NT2/D1 (cell line): ENCODE measurements at regions not wholly inside any gene's neighbourhood (a gene's known extent, or its start where the extent isn't known, plus 50 kb on each side); places are given as distances from the start of the nearest gene placed in this dataset.

Experiments used
- SUZ12 ChIP-seq: IDR thresholded peaks from 2 replicates; pipeline ENCODE4 v1.6.1; 2011; ENCODE audit not compliant: insufficient read length, insufficient read depth; ENCODE audit errors: extremely low read depth
- YY1 ChIP-seq: IDR thresholded peaks from 2 replicates; pipeline ENCODE4 v1.6.1; 2011; ENCODE audit not compliant: insufficient read length, insufficient read depth
- ZNF274 ChIP-seq: IDR thresholded peaks from 2 replicates; pipeline ENCODE4 v1.6.1; 2011; ENCODE audit warnings: mild to moderate bottlenecking, low read depth, low read length

GRCh38 chr21:38982096-38982495 is 176.4 kb downstream of the ETS2 start:
- no peak for TF ChIP-seq SUZ12
- no peak for TF ChIP-seq ZNF274
- TF ChIP-seq YY1, result no peak
